ENCODE measurements at regions not wholly inside any gene's neighbourhood (a gene's known extent, or its start where the extent isn't known, plus 50 kb on each side); places are given as distances from the start of the nearest gene placed in this dataset.

- H3K4me3 ChIP-seq: no peak overlapping the region
- TF ChIP-seq, protein P1, sequence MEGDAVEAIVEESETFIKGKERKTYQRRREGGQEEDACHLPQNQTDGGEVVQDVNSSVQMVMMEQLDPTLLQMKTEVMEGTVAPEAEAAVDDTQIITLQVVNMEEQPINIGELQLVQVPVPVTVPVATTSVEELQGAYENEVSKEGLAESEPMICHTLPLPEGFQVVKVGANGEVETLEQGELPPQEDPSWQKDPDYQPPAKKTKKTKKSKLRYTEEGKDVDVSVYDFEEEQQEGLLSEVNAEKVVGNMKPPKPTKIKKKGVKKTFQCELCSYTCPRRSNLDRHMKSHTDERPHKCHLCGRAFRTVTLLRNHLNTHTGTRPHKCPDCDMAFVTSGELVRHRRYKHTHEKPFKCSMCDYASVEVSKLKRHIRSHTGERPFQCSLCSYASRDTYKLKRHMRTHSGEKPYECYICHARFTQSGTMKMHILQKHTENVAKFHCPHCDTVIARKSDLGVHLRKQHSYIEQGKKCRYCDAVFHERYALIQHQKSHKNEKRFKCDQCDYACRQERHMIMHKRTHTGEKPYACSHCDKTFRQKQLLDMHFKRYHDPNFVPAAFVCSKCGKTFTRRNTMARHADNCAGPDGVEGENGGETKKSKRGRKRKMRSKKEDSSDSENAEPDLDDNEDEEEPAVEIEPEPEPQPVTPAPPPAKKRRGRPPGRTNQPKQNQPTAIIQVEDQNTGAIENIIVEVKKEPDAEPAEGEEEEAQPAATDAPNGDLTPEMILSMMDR (IDR thresholded peaks at IDR 0.05): no peak
- TF ChIP-seq POLR2A (IDR thresholded peaks at IDR 0.05) (no peak), POLR2AphosphoS5 (IDR thresholded peaks at IDR 0.05; ENCODE audit: insufficient read depth in 1 of 2, low read depth in 1 of 2) (no peak)
- no peaks in the 10 kb centered on the region for H3K9me3 ChIP-seq
- DNase-seq (ENCODE audit: extremely low spot score in 2 of 2): no peak
- H3K27ac ChIP-seq: no peak overlapping the region
- intact Hi-C loops (cut with DNase I): no loop called here
- H3K27me3 ChIP-seq: no peaks in the 10 kb centered on the region
- H3K4me1 ChIP-seq: no peaks in the 10 kb centered on the region
- no peaks in the 10 kb centered on the region for H3K36me3 ChIP-seq
These were observed 892.1 kb upstream of the POU3F3 start for GRCh38 chr2:103961862-103962261.

- Histone ChIP-seq H3K4me1 (no peaks in the 10 kb centered on the region), H3K27me3 (no peaks in the 10 kb centered on the region), H3K4me3 (no peak overlapping the region), H3K27ac (no peak overlapping the region), H3K9me3 (no peaks in the 10 kb centered on the region), H3K36me3 (no peaks in the 10 kb centered on the region)
- intact Hi-C loops (cut with DNase I): no loop called here
- no peak for TF ChIP-seq POLR2AphosphoS5 (IDR thresholded peaks at IDR 0.05; ENCODE audit: insufficient read depth in 1 of 2, low read depth in 1 of 2)
- TF ChIP-seq POLR2A (IDR thresholded peaks at IDR 0.05): no peak
- TF ChIP-seq, protein P1 (IDR thresholded peaks at IDR 0.05): no peak
- no peak for DNase-seq (ENCODE audit: extremely low spot score in 2 of 2)
These were observed 891.2 kb upstream of the POU3F3 start for GRCh38 chr2:103962670-103963069.

GRCh38 chr2:103963146-103963725 lies 890.7 kb upstream of the POU3F3 start:
- Histone ChIP-seq H3K27me3 (no peaks in the 10 kb centered on the region), H3K36me3 (no peaks in the 10 kb centered on the region), H3K4me3 (no peak overlapping the region), H3K4me1 (no peaks in the 10 kb centered on the region), H3K9me3 (no peaks in the 10 kb centered on the region), H3K27ac (no peak overlapping the region)
- DNase-seq (ENCODE audit: extremely low spot score in 2 of 2): no peak
- intact Hi-C loops (cut with DNase I): no loop called here
- TF ChIP-seq, protein P1 (IDR thresholded peaks at IDR 0.05): no peak
- TF ChIP-seq POLR2A (IDR thresholded peaks at IDR 0.05) (no peak), POLR2AphosphoS5 (IDR thresholded peaks at IDR 0.05; ENCODE audit: insufficient read depth in 1 of 2, low read depth in 1 of 2) (no peak)

GRCh38 chr2:103977241-103977640 lies 876.7 kb upstream of the POU3F3 start:
- Histone ChIP-seq H3K27me3 (no peaks in the 10 kb centered on the region), H3K36me3 (no peaks in the 10 kb centered on the region), H3K4me1 (no peaks in the 10 kb centered on the region), H3K27ac (no peak overlapping the region), H3K9me3 (no peaks in the 10 kb centered on the region), H3K4me3 (no peak overlapping the region)
- intact Hi-C loops (cut with DNase I): no loop called here
- DNase-seq (ENCODE audit: extremely low spot score in 2 of 2): no peak
- no peak for TF ChIP-seq POLR2A (IDR thresholded peaks at IDR 0.05)
- no peak for TF ChIP-seq POLR2AphosphoS5 (IDR thresholded peaks at IDR 0.05; ENCODE audit: insufficient read depth in 1 of 2, low read depth in 1 of 2)

DNA sequence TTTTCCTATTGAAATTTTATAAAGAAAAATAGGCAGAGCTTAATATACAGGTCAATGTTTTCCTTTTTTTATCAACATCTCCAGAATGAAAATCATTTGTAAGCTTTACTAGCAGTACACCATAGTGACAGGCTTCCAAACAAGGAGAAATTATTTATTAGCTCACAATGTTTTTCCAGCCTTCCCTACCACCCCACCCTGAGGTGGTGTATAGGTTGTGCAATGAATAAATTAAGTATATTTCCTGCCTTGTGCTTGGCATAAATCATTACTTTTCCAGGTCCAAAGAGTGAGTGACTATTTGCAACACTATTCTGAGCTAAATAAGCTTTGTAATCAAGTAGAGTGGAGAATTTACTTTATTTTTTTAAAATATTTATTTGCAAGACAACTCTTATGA lies 876.2 kb upstream of the POU3F3 start:
- no peaks in the 10 kb centered on the region for H3K36me3 ChIP-seq
- no peak overlapping the region for H3K4me3 ChIP-seq
- no peaks in the 10 kb centered on the region for H3K9me3 ChIP-seq
- H3K4me1 ChIP-seq: no peaks in the 10 kb centered on the region
- H3K27me3 ChIP-seq: no peaks in the 10 kb centered on the region
- intact Hi-C loops (cut with DNase I): no loop called here
- H3K27ac ChIP-seq: no peak overlapping the region
- no peak for TF ChIP-seq POLR2A (IDR thresholded peaks at IDR 0.05)
- TF ChIP-seq, protein P1 (IDR thresholded peaks at IDR 0.05): no peak
- TF ChIP-seq POLR2AphosphoS5 (IDR thresholded peaks at IDR 0.05; ENCODE audit: insufficient read depth in 1 of 2, low read depth in 1 of 2): no peak
- DNase-seq (ENCODE audit: extremely low spot score in 2 of 2): no peak
